H1 (cell line): ENCODE measurements at regions not wholly inside any gene's neighbourhood (a gene's known extent, or its start where the extent isn't known, plus 50 kb on each side); places are given as distances from the start of the nearest gene placed in this dataset.

Experiments used
- CTCF ChIA-PET: fragments of 300-600 bp; sonication (Branson Sonifier 250); formaldehyde crosslinking; loops from one replicate; lab custom pipeline; 2021; ENCODE audit not compliant: partially characterized antibody; lab: Charles Lee
- POLR2A ChIA-PET: fragments of 300-600 bp; sonication (Branson Sonifier 250); formaldehyde crosslinking; loops from one replicate; lab custom pipeline; 2021; ENCODE audit warnings: inconsistent platforms; ENCODE audit not compliant: partially characterized antibody; lab: Charles Lee
- DNase-seq, 2 experiments: peaks; one replicate each; pipeline versions ENCODE4 v3.0.0 to v3.0.0-alpha.2; 2010 to 2022; ENCODE audit warnings: low spot score in 2 of 2, low read depth in 1 of 2, mixed read lengths in 1 of 2
- FAIRE-seq: peaks from 2 replicates; lab custom pipeline; 2011; peaks lifted over from hg19 to GRCh38; lab: Jason Lieb, UNC
- H2AFZ ChIP-seq: 2 replicates; pipeline ENCODE4 v1.8.1; 2012; ENCODE audit warnings: low read length, inconsistent platforms
- H2AK5ac ChIP-seq: 2 replicates; pipeline ENCODE4 v1.6.1; 2013; ENCODE audit warnings: low read depth, low read length
- H2BK120ac ChIP-seq: replicated peaks from 2 replicates; pipeline ENCODE3; 2013; ENCODE audit warnings: low read depth, low read length, inconsistent platforms
- H2BK12ac ChIP-seq: 2 replicates; pipeline ENCODE4 v1.6.1; 2013; ENCODE audit warnings: low read depth, low read length
- H2BK15ac ChIP-seq: 2 replicates; pipeline ENCODE4 v1.6.1; 2013; ENCODE audit warnings: low read length
- H2BK20ac ChIP-seq: 2 replicates; pipeline ENCODE4 v1.6.1; 2013; ENCODE audit warnings: low read length
- H2BK5ac ChIP-seq: 2 replicates; pipeline ENCODE4 v1.6.1; 2013; ENCODE audit warnings: low read depth, low read length
- H3K14ac ChIP-seq: 2 replicates; pipeline ENCODE4 v1.6.1; 2013; ENCODE audit warnings: inconsistent platforms; ENCODE audit not compliant: insufficient read length
- H3K18ac ChIP-seq: 2 replicates; pipeline ENCODE4 v1.6.1; 2013; ENCODE audit warnings: low read length; ENCODE audit errors: extremely low read depth
- H3K23ac ChIP-seq: 2 replicates; pipeline ENCODE4 v1.6.1; 2013; ENCODE audit warnings: inconsistent platforms; ENCODE audit not compliant: insufficient read length
- H3K23me2 ChIP-seq: 2 replicates; pipeline ENCODE4 v1.6.1; 2013; ENCODE audit warnings: low read depth, low read length
- H3K27ac ChIP-seq: 2 replicates; pipeline ENCODE4 v1.6.1; 2011; ENCODE audit warnings: low read depth, low read length, inconsistent platforms
- H3K27me3 ChIP-seq, 4 experiments: replicated peaks in 1 of 4; 1 replicate in 1 of 4; 2 replicates in 3 of 4; pipeline versions ENCODE4 v1.6.1 to v1.8.1; 2011 to 2013; ENCODE audit warnings: low read length in 3 of 4, mild to moderate bottlenecking in 3 of 4, inconsistent platforms in 2 of 4, mixed read lengths in 2 of 4, moderate library complexity in 1 of 4; ENCODE audit not compliant: control insufficient read depth in 3 of 4, insufficient read depth in 3 of 4; ENCODE audit errors: extremely low read depth in 1 of 4
- H3K36me3 ChIP-seq, 4 experiments: 2 replicates each; pipeline versions ENCODE4 v1.6.1 to v1.8.1; 2011 to 2013; ENCODE audit warnings: mild to moderate bottlenecking in 4 of 4, low read length in 3 of 4, moderate library complexity in 2 of 4, control low read depth in 1 of 4, inconsistent platforms in 1 of 4; ENCODE audit not compliant: insufficient read depth in 4 of 4, control insufficient read depth in 2 of 4
- H3K4ac ChIP-seq: replicated peaks from 2 replicates; pipeline ENCODE3; 2013; ENCODE audit warnings: low read length, low read depth, mixed read lengths, inconsistent platforms; ENCODE audit not compliant: insufficient read length
- H3K4me1 ChIP-seq, 4 experiments: replicated peaks in 1 of 4; 1 replicate in 1 of 4; 2 replicates in 3 of 4; pipeline versions ENCODE4 v1.6.1 to v1.8.1; 2011 to 2013; ENCODE audit warnings: low read length in 3 of 4, inconsistent platforms in 2 of 4, mixed read lengths in 1 of 4; ENCODE audit not compliant: insufficient read depth in 4 of 4, control insufficient read depth in 3 of 4
- H3K4me2 ChIP-seq, 2 experiments: 2 replicates each; pipeline versions ENCODE4 v1.6.1 to v1.8.1; 2011 to 2013; ENCODE audit warnings: low read depth in 2 of 2, low read length in 2 of 2, control low read depth in 1 of 2, inconsistent platforms in 1 of 2, mild to moderate bottlenecking in 1 of 2; ENCODE audit not compliant: insufficient read depth in 1 of 2
- H3K4me3 ChIP-seq, 4 experiments: fragments of 200-600, 300-600 bp in 1 of 4; sonication (generic), shearing (Covaris generic), sonication (Bioruptor Twin) in 1 of 4; 2 replicates each; pipeline versions ENCODE4 v1.5.1 to v1.8.1; 2011 to 2016; ENCODE audit warnings: low read length in 4 of 4, low read depth in 3 of 4, control low read depth in 2 of 4, inconsistent platforms in 2 of 4, mild to moderate bottlenecking in 2 of 4, mixed read lengths in 1 of 4, moderate library complexity in 1 of 4; ENCODE audit not compliant: insufficient read depth in 2 of 4; ENCODE audit errors: extremely low read depth in 1 of 4
- H3K56ac ChIP-seq: replicated peaks from 2 replicates; pipeline ENCODE3; 2013; ENCODE audit warnings: low read depth, mild to moderate bottlenecking, mixed read lengths, low read length, inconsistent platforms; ENCODE audit not compliant: insufficient read length
- H3K79me1 ChIP-seq: 2 replicates; pipeline ENCODE4 v1.6.1; 2013; ENCODE audit warnings: low read depth, low read length, control low read depth
- H3K79me2 ChIP-seq, 2 experiments: 2 replicates each; pipeline versions ENCODE4 v1.6.1 to v1.8.1; 2012 to 2013; ENCODE audit warnings: low read length in 2 of 2, mild to moderate bottlenecking in 2 of 2, inconsistent platforms in 1 of 2; ENCODE audit not compliant: insufficient read depth in 2 of 2, control insufficient read depth in 1 of 2
- H3K9ac ChIP-seq, 4 experiments: replicated peaks in 1 of 4; 1 replicate in 1 of 4; 2 replicates in 3 of 4; pipeline versions ENCODE4 v1.6.1 to v1.8.1; 2011 to 2013; ENCODE audit warnings: low read depth in 3 of 4, low read length in 3 of 4, control low read depth in 2 of 4, mild to moderate bottlenecking in 2 of 4, moderate library complexity in 2 of 4, inconsistent platforms in 1 of 4; ENCODE audit errors: extremely low read depth in 1 of 4
- H3K9me3 ChIP-seq, 2 experiments: 2 replicates each; pipeline versions ENCODE4 v1.6.1 to v1.8.1; 2012 to 2013; ENCODE audit warnings: mild to moderate bottlenecking in 2 of 2, moderate library complexity in 2 of 2, control low read depth in 1 of 2, inconsistent platforms in 1 of 2, low read depth in 1 of 2, low read length in 1 of 2, mixed read lengths in 1 of 2; ENCODE audit not compliant: insufficient read depth in 2 of 2
- H4K20me1 ChIP-seq, 2 experiments: replicated peaks in 1 of 2; 2 replicates each; pipeline versions ENCODE3 to v1.8.1; 2011 to 2013; ENCODE audit warnings: inconsistent platforms in 2 of 2, low read length in 2 of 2, mild to moderate bottlenecking in 1 of 2; ENCODE audit not compliant: insufficient read depth in 2 of 2, control insufficient read depth in 1 of 2
- H4K5ac ChIP-seq: 2 replicates; pipeline ENCODE4 v1.6.1; 2013; ENCODE audit warnings: low read length, low read depth, mixed read lengths, inconsistent platforms; ENCODE audit not compliant: insufficient read length
- H4K8ac ChIP-seq: 2 replicates; pipeline ENCODE4 v1.8.0; 2013; ENCODE audit warnings: mild to moderate bottlenecking, moderate library complexity, low read length, inconsistent platforms; ENCODE audit not compliant: insufficient read depth; ENCODE audit errors: extremely low read depth
- H4K91ac ChIP-seq: replicated peaks from 2 replicates; pipeline ENCODE3; 2013; ENCODE audit warnings: low read length, mixed read lengths, inconsistent platforms; ENCODE audit not compliant: insufficient read length
- BACH1 ChIP-seq: IDR thresholded peaks from 2 replicates; pipeline ENCODE4 v1.6.1; 2012; ENCODE audit warnings: low read length, improper control_type of control experiment
- EP300 ChIP-seq, 2 experiments: IDR thresholded peaks; 1 replicate in 1 of 2; 2 replicates in 1 of 2; pipeline ENCODE4 v1.6.1; 2011 to 2012; ENCODE audit warnings: low read depth in 2 of 2, low read length in 2 of 2, mild to moderate bottlenecking in 2 of 2, borderline replicate concordance in 1 of 2, inconsistent platforms in 1 of 2, moderate library complexity in 1 of 2
- GTF2F1 ChIP-seq: IDR thresholded peaks from 2 replicates; pipeline ENCODE4 v1.6.1; 2012; ENCODE audit warnings: low read depth, low read length, improper control_type of control experiment, borderline replicate concordance
- HDAC2 ChIP-seq, 2 experiments: fragments of 300-600 bp in 1 of 2; sonication (generic) in 1 of 2; IDR thresholded peaks; 2 replicates each; pipeline ENCODE4 v1.6.1; 2011 to 2012; ENCODE audit warnings: low read depth in 2 of 2, low read length in 2 of 2, mild to moderate bottlenecking in 2 of 2, moderate library complexity in 2 of 2, borderline replicate concordance in 1 of 2, inconsistent platforms in 1 of 2
- NANOG ChIP-seq: IDR thresholded peaks from 2 replicates; pipeline ENCODE4 v1.6.1; 2011; ENCODE audit warnings: low read length, low read depth, mild to moderate bottlenecking, inconsistent platforms; ENCODE audit not compliant: insufficient read depth, poor library complexity, severe bottlenecking
- POLR2A ChIP-seq, 2 experiments: IDR thresholded peaks; 1 replicate in 1 of 2; 2 replicates in 1 of 2; pipeline ENCODE4 v1.6.1; 2011; ENCODE audit warnings: low read depth in 2 of 2, low read length in 2 of 2, mild to moderate bottlenecking in 2 of 2; ENCODE audit errors: control extremely low read depth in 1 of 2
- POU5F1 ChIP-seq: IDR thresholded peaks from 2 replicates; pipeline ENCODE4 v1.6.1; 2011; ENCODE audit warnings: low read depth, mild to moderate bottlenecking, low read length, moderate library complexity
- TAF1 ChIP-seq: IDR thresholded peaks from 2 replicates; pipeline ENCODE4 v1.6.1; 2011; ENCODE audit warnings: mild to moderate bottlenecking, low read depth, low read length
- YY1 ChIP-seq: IDR thresholded peaks from 2 replicates; pipeline ENCODE4 v1.6.1; 2011; ENCODE audit warnings: low read depth, mild to moderate bottlenecking, low read length
- WGBS, 2 experiments: shearing (Covaris generic) in 1 of 2; methylation state at CpG; one replicate each; pipeline versions ENCODE4 v1.1.6 to v1.1.7; 2013 to 2015; ENCODE audit warnings: low lambda C conversion rate in 2 of 2, mixed read lengths in 2 of 2, inconsistent platforms in 1 of 2, low coverage in 1 of 2, missing lambda C conversion rate in 1 of 2; ENCODE audit not compliant: insufficient replicate concordance in 2 of 2, insufficient coverage in 1 of 2, insufficient read length in 1 of 2; ENCODE audit errors: extremely low coverage in 1 of 2, missing lambda C conversion rate in 1 of 2; 5-methylcytosine and 5-hydroxymethylcytosine counted together
- TF ChIP-seq, protein P1 (sequence below): IDR thresholded peaks from 2 replicates; pipeline ENCODE4 v1.6.1; 2011; ENCODE audit warnings: low read depth, mild to moderate bottlenecking, low read length; ENCODE audit not compliant: insufficient read depth

DNA sequence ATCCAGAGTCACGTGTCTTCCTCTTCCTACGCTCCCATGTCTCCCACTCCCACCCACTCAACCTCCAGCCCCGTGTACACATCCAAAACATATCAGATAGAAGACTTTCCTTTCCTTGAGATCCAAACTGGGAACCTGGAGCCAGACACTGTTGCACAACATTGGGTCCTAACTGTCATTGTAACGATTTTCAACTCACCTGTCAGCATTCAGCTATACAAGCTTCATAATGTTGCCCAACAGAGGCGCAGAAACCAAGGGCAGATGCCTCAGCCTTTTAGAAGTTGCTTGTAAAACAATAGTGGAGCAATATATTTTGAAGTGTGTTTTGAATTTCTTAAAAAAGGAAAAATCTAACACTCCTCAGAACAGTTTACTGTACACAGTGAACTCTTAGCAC, 84.9 kb upstream of the GLIS3 start:
- Histone ChIP-seq H3K27ac (no peak overlapping the region), H2AK5ac (no peak overlapping the region), H4K91ac (no peak overlapping the region), H2BK5ac (no peak overlapping the region), H4K5ac (no peak overlapping the region), H3K79me1 (no peaks in the 10 kb centered on the region), H3K4me2 (no peak overlapping the region), H3K4ac (no peak overlapping the region), H3K23ac (no peak overlapping the region), H3K9ac (no peak overlapping the region), H3K79me2 (no peaks in the 10 kb centered on the region), H2AFZ (no peak overlapping the region), H3K23me2 (no peaks in the 10 kb centered on the region), H3K4me3 (no peak overlapping the region), H2BK120ac (no peak overlapping the region), H4K8ac (no peak overlapping the region), H3K27me3 (no peaks in the 10 kb centered on the region), H2BK15ac (no peak overlapping the region), H2BK12ac (no peak overlapping the region), H3K56ac (no peak overlapping the region), H3K36me3 (no peaks in the 10 kb centered on the region), H2BK20ac (no peak overlapping the region), H3K4me1 (no peaks in the 10 kb centered on the region), H3K14ac (no peak overlapping the region), H4K20me1 (no peaks in the 10 kb centered on the region), H3K18ac (no peak overlapping the region), H3K9me3 (no peaks in the 10 kb centered on the region)
- DNase-seq (no peak), FAIRE-seq (no peak)
- 89% methylated on average over 5 of the region's 5 CpGs; no CpG with 5 or more reads in 1 of the 2 experiments for WGBS, 2 experiments
- ChIA-PET CTCF (interaction anchor here (0.8 to 7.7 kb wide), 9 partner anchors 11 to 801 kb away, joined by 3 to 51 read pairs (median 3); no protein-coding TSS in a partner anchor), POLR2A (no interaction called here)
- TF ChIP-seq GTF2F1 (no peak), HDAC2 (IDR thresholded peaks at IDR 0.05; ENCODE audit: borderline replicate concordance in 1 of 2, low read depth in 2 of 2, low read length in 2 of 2) (no peak), POLR2A (IDR thresholded peaks at IDR 0.05; ENCODE audit: control extremely low read depth in 1 of 2, low read depth in 2 of 2, low read length in 2 of 2) (no peak), POU5F1 (no peak), BACH1 (no peak), TAF1 (no peak), NANOG (no peak), YY1 (no peak), EP300 (IDR thresholded peaks at IDR 0.05; ENCODE audit: borderline replicate concordance in 1 of 2, low read depth in 2 of 2, low read length in 2 of 2) (no peak)
- TF ChIP-seq, protein P1, sequence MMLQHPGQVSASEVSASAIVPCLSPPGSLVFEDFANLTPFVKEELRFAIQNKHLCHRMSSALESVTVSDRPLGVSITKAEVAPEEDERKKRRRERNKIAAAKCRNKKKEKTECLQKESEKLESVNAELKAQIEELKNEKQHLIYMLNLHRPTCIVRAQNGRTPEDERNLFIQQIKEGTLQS = no peak
